ENCODE measurements at regions not wholly inside any gene's neighbourhood (a gene's known extent, or its start where the extent isn't known, plus 50 kb on each side); places are given as distances from the start of the nearest gene placed in this dataset.
"Not testable (repeated sequence)": the region's sequence is repeated elsewhere in the genome, so short reads cannot be mapped to it uniquely, and the experiment has no call there.

DNA sequence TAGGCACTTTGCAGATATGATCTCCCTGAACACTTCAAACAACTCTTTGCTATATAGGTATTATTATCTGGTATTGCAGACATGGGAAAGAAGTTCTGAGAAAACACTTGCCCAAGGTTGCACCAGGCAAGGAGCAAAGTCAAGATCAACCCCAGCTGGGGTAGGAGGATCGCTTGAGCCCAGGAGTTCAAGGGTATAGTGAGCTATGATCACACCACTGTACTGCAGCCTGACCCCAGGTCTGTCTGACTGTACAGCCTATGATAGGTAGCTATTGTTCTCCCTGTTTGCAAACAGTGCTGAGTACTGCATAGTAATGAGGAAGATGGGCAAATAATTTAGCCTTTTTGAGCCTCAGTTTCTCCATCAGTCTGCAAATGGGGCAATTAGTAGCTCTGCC lies 60.5 kb upstream of the GRK3 start:
- not testable (repeated sequence) for H2AFZ ChIP-seq (ENCODE audit: low read length); H3K4me3 ChIP-seq (ENCODE audit: low read length in 2 of 2); H4K91ac ChIP-seq (ENCODE audit: low read depth, low read length, poor library complexity); H3K4ac ChIP-seq (ENCODE audit: low read length); H2BK15ac ChIP-seq (ENCODE audit: low read length); H3K9me3 ChIP-seq (replicated peaks in 1 of 2; ENCODE audit: control insufficient read depth in 2 of 2, insufficient read depth in 1 of 2, low read depth in 1 of 2, low read length in 2 of 2); H3K9ac ChIP-seq (ENCODE audit: low read depth, low read length, poor library complexity); H3K14ac ChIP-seq (ENCODE audit: low read length); H3K23ac ChIP-seq (ENCODE audit: low read depth, low read length, poor library complexity); H3K4me1 ChIP-seq (ENCODE audit: control insufficient read depth in 2 of 2, insufficient read depth in 1 of 2, low read depth in 1 of 2, low read length in 2 of 2); H3K18ac ChIP-seq (ENCODE audit: low read length); H2AK5ac ChIP-seq (ENCODE audit: low read depth, low read length); DNase-seq (ENCODE audit: low spot score); H3K27ac ChIP-seq (replicated peaks; ENCODE audit: low read length); H3K79me1 ChIP-seq (ENCODE audit: low read depth, low read length); H4K8ac ChIP-seq (ENCODE audit: low read depth, low read length); H3K27me3 ChIP-seq (ENCODE audit: control insufficient read depth in 3 of 3, insufficient read depth in 3 of 3, low read depth in 1 of 3, low read length in 3 of 3); H3K4me2 ChIP-seq (ENCODE audit: insufficient read depth, low read length, poor library complexity, severe bottlenecking); H2BK12ac ChIP-seq (ENCODE audit: low read length); H2BK120ac ChIP-seq (ENCODE audit: low read depth, low read length); H3K36me3 ChIP-seq (replicated peaks in 1 of 2; ENCODE audit: control insufficient read depth in 2 of 2, insufficient read depth in 2 of 2, low read length in 2 of 2); H2BK5ac ChIP-seq (ENCODE audit: low read length)
- no CpG with 5 or more reads among the region's 1 CpG for WGBS, 2 donors (ENCODE audit: extremely low coverage in 2 of 2, insufficient read length in 2 of 2, insufficient replicate concordance in 1 of 2)

DNA sequence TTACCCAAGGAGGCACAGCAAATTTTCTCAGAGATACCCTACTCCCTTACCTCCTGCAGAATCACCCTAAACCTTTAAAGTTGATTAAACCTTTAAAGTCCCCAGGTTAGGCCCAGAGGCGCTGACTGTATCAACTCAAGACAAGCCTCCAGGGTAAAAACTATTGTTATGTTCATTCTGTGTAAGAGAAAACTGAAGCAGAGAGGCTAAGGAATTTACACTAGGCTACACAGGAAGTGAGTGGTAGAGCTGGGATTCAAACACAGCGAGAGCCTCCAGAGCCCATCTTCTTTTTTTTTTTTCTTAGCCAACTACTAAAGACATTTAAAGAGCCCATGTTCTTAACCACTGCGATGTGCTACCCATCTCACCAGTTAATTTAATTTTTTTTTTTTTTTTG lies 56.3 kb upstream of the GRK3 start:
- no peak overlapping the region for H2AFZ ChIP-seq (ENCODE audit: low read length)
- H3K36me3 ChIP-seq (replicated peaks in 1 of 2; ENCODE audit: control insufficient read depth in 2 of 2, insufficient read depth in 2 of 2, low read length in 2 of 2), result peaks cover 12 to 29% of the 10 kb centered on the region in 2 donors
- no peak overlapping the region for H2BK5ac ChIP-seq (ENCODE audit: low read length)
- H3K23ac ChIP-seq (ENCODE audit: low read depth, low read length, poor library complexity), result no peak overlapping the region
- H2BK15ac ChIP-seq (ENCODE audit: low read length), result no peak overlapping the region
- no peak for DNase-seq (ENCODE audit: low spot score)
- no peak overlapping the region for H4K8ac ChIP-seq (ENCODE audit: low read depth, low read length)
- no CpG with 5 or more reads among the region's 3 CpGs for whole genome bisulfite sequencing, 2 donors (ENCODE audit: extremely low coverage in 2 of 2, insufficient read length in 2 of 2, insufficient replicate concordance in 1 of 2)
- H3K4me1 ChIP-seq (ENCODE audit: control insufficient read depth in 2 of 2, insufficient read depth in 1 of 2, low read depth in 1 of 2, low read length in 2 of 2), result no peaks in the 10 kb centered on the region
- no peak overlapping the region for H3K18ac ChIP-seq (ENCODE audit: low read length)
- no peak overlapping the region for H3K4me2 ChIP-seq (ENCODE audit: insufficient read depth, low read length, poor library complexity, severe bottlenecking)
- no peak overlapping the region for H3K14ac ChIP-seq (ENCODE audit: low read length)
- no peak overlapping the region for H2BK120ac ChIP-seq (ENCODE audit: low read depth, low read length)
- no peak overlapping the region for H2BK12ac ChIP-seq (ENCODE audit: low read length)
- no peaks in the 10 kb centered on the region for H3K79me1 ChIP-seq (ENCODE audit: low read depth, low read length)
- H3K27ac ChIP-seq (replicated peaks; ENCODE audit: low read length), result no peak overlapping the region
- no peak overlapping the region for H4K91ac ChIP-seq (ENCODE audit: low read depth, low read length, poor library complexity)
- no peak overlapping the region for H2AK5ac ChIP-seq (ENCODE audit: low read depth, low read length)
- H3K4me3 ChIP-seq (ENCODE audit: low read length in 2 of 2), result no peak overlapping the region
- no peak overlapping the region for H3K4ac ChIP-seq (ENCODE audit: low read length)
- H3K9me3 ChIP-seq (replicated peaks in 1 of 2; ENCODE audit: control insufficient read depth in 2 of 2, insufficient read depth in 1 of 2, low read depth in 1 of 2, low read length in 2 of 2), result no peaks in the 10 kb centered on the region
- no peaks in the 10 kb centered on the region for H3K27me3 ChIP-seq (ENCODE audit: control insufficient read depth in 3 of 3, insufficient read depth in 3 of 3, low read depth in 1 of 3, low read length in 3 of 3)
- no peak overlapping the region for H3K9ac ChIP-seq (ENCODE audit: low read depth, low read length, poor library complexity)

DNA sequence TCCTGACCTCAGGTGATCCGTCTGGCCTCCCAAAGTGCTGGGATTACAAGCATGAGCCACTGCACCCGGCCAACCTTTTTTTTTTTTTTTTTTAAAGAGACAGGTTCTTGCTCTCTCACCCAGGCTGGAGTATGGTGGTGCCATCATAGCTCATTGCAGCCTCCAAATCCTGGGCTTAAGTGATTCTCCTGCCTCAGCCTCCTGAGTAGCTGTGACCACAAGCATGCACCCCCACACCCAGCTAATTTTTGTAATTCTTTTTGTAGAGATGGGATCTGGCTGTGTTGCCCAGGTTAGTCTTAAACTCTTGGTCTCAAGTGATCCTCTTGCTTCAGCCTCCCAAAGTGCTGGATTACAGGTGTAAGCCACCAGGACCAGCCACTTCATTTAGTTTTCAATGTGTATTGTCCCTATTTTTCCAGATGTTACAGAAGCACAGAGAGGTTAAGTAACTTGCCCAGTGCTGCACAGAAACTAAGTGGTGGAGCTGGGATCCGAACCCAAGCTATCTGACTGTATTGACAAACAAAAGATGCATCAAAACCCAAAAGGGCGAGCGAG lies 55.6 kb upstream of the GRK3 start:
- no peak overlapping the region for H3K9ac ChIP-seq (ENCODE audit: low read depth, low read length, poor library complexity)
- H3K14ac ChIP-seq (ENCODE audit: low read length), result no peak overlapping the region
- no CpG with 5 or more reads among the region's 5 CpGs for WGBS, 2 donors (ENCODE audit: extremely low coverage in 2 of 2, insufficient read length in 2 of 2, insufficient replicate concordance in 1 of 2)
- H3K36me3 ChIP-seq (replicated peaks in 1 of 2; ENCODE audit: control insufficient read depth in 2 of 2, insufficient read depth in 2 of 2, low read length in 2 of 2), result peaks cover 12 to 29% of the 10 kb centered on the region in 2 donors
- no peak overlapping the region for H3K4me3 ChIP-seq (ENCODE audit: low read length in 2 of 2)
- no peak overlapping the region for H2BK120ac ChIP-seq (ENCODE audit: low read depth, low read length)
- H2AFZ ChIP-seq (ENCODE audit: low read length), result no peak overlapping the region
- H3K4me1 ChIP-seq (ENCODE audit: control insufficient read depth in 2 of 2, insufficient read depth in 1 of 2, low read depth in 1 of 2, low read length in 2 of 2), result peaks cover 0 to 2% of the 10 kb centered on the region in 2 donors
- no peaks in the 10 kb centered on the region for H3K27me3 ChIP-seq (ENCODE audit: control insufficient read depth in 3 of 3, insufficient read depth in 3 of 3, low read depth in 1 of 3, low read length in 3 of 3)
- no peak overlapping the region for H4K91ac ChIP-seq (ENCODE audit: low read depth, low read length, poor library complexity)
- no peak overlapping the region for H3K4me2 ChIP-seq (ENCODE audit: insufficient read depth, low read length, poor library complexity, severe bottlenecking)
- no peak overlapping the region for H2BK5ac ChIP-seq (ENCODE audit: low read length)
- no peak for DNase-seq (ENCODE audit: low spot score)
- H3K18ac ChIP-seq (ENCODE audit: low read length), result no peak overlapping the region
- H2BK12ac ChIP-seq (ENCODE audit: low read length), result no peak overlapping the region
- H3K27ac ChIP-seq (replicated peaks; ENCODE audit: low read length), result no peak overlapping the region
- no peak overlapping the region for H2AK5ac ChIP-seq (ENCODE audit: low read depth, low read length)
- H2BK15ac ChIP-seq (ENCODE audit: low read length), result no peak overlapping the region
- no peaks in the 10 kb centered on the region for H3K79me1 ChIP-seq (ENCODE audit: low read depth, low read length)
- H3K4ac ChIP-seq (ENCODE audit: low read length), result no peak overlapping the region
- no peaks in the 10 kb centered on the region for H3K9me3 ChIP-seq (replicated peaks in 1 of 2; ENCODE audit: control insufficient read depth in 2 of 2, insufficient read depth in 1 of 2, low read depth in 1 of 2, low read length in 2 of 2)
- no peak overlapping the region for H3K23ac ChIP-seq (ENCODE audit: low read depth, low read length, poor library complexity)
- no peak overlapping the region for H4K8ac ChIP-seq (ENCODE audit: low read depth, low read length)

DNA sequence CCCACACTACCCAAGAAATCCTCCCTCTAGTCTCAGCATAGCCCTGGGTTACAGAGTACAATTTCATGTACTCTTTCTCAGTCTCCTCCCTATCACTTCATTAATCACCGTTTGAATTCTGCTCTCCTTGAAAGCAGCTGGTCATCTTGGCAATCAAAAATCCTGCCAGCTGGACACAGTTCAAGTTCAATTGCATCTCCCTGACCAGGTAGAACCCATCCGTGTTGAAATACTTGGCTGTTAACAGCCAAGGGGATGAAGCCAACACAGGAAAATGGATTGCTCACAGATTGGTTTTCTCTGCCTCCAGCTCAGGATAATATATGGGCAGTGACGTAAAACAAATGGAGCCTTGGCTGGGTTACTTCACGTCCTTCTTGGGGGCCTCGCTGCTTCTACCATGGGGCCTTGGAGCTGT lies 55.1 kb upstream of the GRK3 start:
- H2BK120ac ChIP-seq (ENCODE audit: low read depth, low read length), result no peak overlapping the region
- no peak overlapping the region for H2AFZ ChIP-seq (ENCODE audit: low read length)
- H3K23ac ChIP-seq (ENCODE audit: low read depth, low read length, poor library complexity), result no peak overlapping the region
- no peak overlapping the region for H3K9ac ChIP-seq (ENCODE audit: low read depth, low read length, poor library complexity)
- H2BK5ac ChIP-seq (ENCODE audit: low read length), result no peak overlapping the region
- H3K4me3 ChIP-seq (ENCODE audit: low read length in 2 of 2), result no peak overlapping the region
- no peak overlapping the region for H3K27ac ChIP-seq (replicated peaks; ENCODE audit: low read length)
- no peak for DNase-seq (ENCODE audit: low spot score)
- no peak overlapping the region for H3K4ac ChIP-seq (ENCODE audit: low read length)
- peaks cover 12 to 29% of the 10 kb centered on the region in 2 donors for H3K36me3 ChIP-seq (replicated peaks in 1 of 2; ENCODE audit: control insufficient read depth in 2 of 2, insufficient read depth in 2 of 2, low read length in 2 of 2)
- H3K4me1 ChIP-seq (ENCODE audit: control insufficient read depth in 2 of 2, insufficient read depth in 1 of 2, low read depth in 1 of 2, low read length in 2 of 2), result peaks cover 0 to 2% of the 10 kb centered on the region in 2 donors
- H2BK15ac ChIP-seq (ENCODE audit: low read length), result no peak overlapping the region
- H2AK5ac ChIP-seq (ENCODE audit: low read depth, low read length), result no peak overlapping the region
- no peak overlapping the region for H3K14ac ChIP-seq (ENCODE audit: low read length)
- no peak overlapping the region for H3K18ac ChIP-seq (ENCODE audit: low read length)
- no peak overlapping the region for H3K4me2 ChIP-seq (ENCODE audit: insufficient read depth, low read length, poor library complexity, severe bottlenecking)
- H3K79me1 ChIP-seq (ENCODE audit: low read depth, low read length), result no peaks in the 10 kb centered on the region
- no peak overlapping the region for H4K8ac ChIP-seq (ENCODE audit: low read depth, low read length)
- WGBS, 2 donors (ENCODE audit: extremely low coverage in 2 of 2, insufficient read length in 2 of 2, insufficient replicate concordance in 1 of 2), result no CpG with 5 or more reads among the region's 5 CpGs
- H4K91ac ChIP-seq (ENCODE audit: low read depth, low read length, poor library complexity), result no peak overlapping the region
- no peaks in the 10 kb centered on the region for H3K27me3 ChIP-seq (ENCODE audit: control insufficient read depth in 3 of 3, insufficient read depth in 3 of 3, low read depth in 1 of 3, low read length in 3 of 3)
- no peaks in the 10 kb centered on the region for H3K9me3 ChIP-seq (replicated peaks in 1 of 2; ENCODE audit: control insufficient read depth in 2 of 2, insufficient read depth in 1 of 2, low read depth in 1 of 2, low read length in 2 of 2)
- no peak overlapping the region for H2BK12ac ChIP-seq (ENCODE audit: low read length)

Measured in neuronal stem cell (in vitro differentiated cells).